ENCODE measurements at regions not wholly inside any gene's neighbourhood (a gene's known extent, or its start where the extent isn't known, plus 50 kb on each side); places are given as distances from the start of the nearest gene placed in this dataset.

- TF ChIP-seq TAF1 (IDR thresholded peaks at IDR 0.05; ENCODE audit: low read depth, low read length) (no peak), POLR2AphosphoS5 (IDR thresholded peaks at IDR 0.05; ENCODE audit: low read depth, low read length) (no peak)
Measured at GRCh38 chr4:17336069-17336468, 175.8 kb downstream of the QDPR start.
